ENCODE measurements at regions not wholly inside any gene's neighbourhood (a gene's known extent, or its start where the extent isn't known, plus 50 kb on each side); places are given as distances from the start of the nearest gene placed in this dataset.
"Not testable (repeated sequence)": the region's sequence is repeated elsewhere in the genome, so short reads cannot be mapped to it uniquely, and the experiment has no call there.

DNA sequence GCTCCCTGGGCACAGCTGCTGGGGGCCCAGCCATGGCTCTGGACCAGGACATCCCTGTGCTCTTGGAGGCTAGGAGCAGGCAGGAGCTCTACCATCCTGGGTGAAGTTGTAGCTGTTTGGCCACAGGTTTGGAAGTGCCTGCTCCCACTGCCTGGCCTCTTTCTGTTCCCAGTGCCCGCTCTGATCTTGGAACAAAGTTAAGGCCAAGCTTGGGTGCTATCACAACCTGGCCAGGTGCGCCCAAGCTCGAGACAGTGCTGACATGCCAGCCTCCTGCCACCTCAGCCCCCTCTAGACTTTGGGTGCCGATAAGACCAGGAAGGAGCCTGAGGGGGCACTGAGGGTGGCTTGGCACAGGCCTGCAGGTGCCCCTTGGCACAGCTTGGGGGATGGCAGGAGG lies 686.1 kb upstream of the AADAT start:
- no peak for DNase-seq

DNA sequence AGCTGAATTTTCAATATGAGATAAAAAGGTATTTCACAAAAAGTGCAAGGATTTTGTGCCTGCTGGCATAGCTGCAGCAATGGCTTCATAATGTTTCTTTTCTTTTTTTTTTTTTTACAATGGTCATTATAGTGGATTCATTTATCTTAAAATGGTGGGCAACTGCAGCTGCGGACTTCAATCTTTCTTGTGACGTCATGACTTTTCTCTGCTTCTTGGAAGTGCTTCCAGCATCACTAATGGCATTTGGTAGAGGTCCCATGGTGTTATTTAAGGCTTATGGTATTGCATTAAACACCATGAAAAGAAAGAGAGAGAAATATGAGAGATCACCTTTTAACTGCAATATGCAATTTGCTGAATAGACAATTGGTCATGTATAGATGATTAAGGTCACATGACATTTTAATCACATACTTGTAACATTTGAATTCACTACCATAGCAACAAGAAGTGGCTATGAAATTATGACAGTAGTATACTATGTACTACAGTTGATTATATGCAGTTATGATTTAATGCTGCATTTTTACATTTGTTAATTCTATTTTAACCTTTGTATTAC lies 684.0 kb upstream of the AADAT start:
- no peak for DNase-seq

DNA sequence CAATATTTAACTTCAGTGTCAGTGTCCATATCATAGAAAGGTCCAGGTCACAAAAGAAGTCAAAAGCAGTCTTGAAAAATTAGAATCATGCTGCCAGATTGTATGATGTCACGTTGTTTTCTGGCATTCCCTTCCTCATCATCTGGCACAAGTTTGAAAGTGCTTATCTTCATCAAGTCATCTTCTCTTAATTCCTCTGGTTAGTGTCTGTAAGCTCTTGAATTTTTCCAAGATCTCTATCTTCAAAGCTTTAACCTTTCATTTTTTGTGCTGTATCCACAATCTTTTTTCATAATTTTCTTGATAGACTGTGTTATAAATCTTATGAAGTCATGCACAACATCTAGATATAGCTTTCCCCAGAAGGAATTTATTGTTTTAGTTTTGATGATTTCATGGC lies 682.7 kb upstream of the AADAT start:
- DNase-seq, result no peak

DNA sequence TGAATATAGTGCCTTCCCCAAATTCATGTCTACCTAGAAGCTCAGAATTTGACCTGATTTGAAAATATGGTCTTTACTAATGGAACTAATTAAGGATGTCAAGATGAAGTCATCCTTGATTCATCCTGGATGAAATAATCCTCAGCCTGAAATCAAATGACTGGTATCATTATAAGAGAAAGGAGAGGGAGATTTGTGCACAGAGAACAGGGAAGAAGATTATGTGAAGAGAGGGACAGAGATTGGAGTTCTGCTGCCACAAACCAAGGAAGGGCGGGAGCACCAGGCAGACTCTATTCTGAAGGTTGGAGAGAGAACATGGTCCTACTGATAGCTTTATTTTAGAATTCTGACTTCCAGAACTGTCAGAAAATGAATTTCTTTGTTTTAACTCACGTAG lies 680.9 kb upstream of the AADAT start:
- DNase-seq, result no peak

DNA sequence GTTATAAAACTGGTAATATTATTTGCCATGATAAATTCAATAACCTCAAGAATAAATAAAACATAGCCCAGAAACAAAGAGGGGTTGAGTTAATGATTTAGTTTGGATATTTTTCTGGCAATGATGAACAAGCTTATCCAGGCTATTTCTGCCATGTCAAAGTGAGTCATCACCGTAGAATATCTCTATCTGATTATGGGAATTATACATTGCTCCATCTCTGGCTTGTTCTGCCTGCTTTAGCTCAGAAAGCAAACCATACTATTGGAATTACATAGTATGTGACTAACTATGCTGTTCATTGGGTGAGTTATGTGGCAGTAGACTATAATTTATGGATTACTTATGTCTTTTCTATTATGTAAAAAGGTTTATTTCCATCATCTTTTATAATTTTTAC lies 680.1 kb upstream of the AADAT start:
- no peak for DNase-seq

DNA sequence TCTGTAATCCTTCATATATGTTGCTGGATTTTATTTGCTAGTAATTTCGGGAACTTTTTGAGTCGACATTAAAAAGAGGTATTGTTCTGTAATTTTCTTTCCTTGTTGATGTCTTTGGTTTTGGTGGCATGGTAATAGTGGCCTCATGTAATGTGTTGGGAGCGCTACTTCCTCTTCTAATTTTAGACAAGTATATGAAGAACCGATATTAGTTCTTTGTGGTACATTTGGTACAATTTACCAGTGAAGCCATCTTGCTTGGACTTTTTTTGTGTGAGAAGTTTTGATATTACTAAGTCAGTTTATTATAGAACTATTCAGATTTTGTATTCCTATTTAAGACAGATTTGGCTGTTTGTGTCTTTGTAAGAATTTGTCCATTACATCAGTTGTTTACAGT lies 669.2 kb upstream of the AADAT start:
- no peak for DNase-seq

DNA sequence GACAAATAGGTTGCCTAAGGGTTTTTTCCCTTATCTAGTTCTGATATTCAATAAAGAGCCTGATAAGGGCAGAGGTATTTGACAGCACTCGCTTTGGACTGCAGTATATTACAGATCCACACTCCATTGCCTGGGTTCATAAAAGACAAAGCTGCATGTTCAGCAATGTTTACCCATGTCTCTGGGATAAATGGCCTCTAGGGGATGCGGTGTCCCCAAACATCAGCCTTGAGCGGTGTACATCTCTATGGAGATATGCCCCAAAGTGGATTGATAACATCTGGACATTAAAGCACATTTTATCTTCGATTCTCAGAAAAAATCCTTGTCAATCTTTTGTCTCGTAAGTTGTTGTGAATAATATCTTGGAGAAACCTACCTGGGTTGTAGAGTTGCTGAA lies 660.8 kb upstream of the AADAT start:
- DNase-seq, result no peak

DNA sequence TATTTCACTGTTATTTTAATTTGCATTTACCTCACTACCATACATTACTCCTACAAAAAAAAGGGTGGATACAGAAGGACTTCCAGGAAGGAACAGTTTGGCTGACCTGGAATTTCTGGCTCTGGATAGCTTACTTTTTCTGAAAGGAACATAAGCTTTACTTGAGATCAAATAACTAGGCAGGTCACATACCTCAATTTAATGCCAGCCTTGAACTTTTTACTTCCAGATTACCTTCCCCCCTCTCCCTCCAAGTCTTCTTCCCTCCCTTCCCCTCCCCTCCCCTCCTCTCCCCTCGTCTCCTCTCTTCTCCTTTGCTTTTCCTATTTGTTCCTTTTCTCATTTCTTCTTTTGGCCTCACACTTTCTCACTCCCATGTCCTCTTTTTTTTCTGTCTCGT lies 659.2 kb upstream of the AADAT start:
- no peak for DNase-seq

DNA sequence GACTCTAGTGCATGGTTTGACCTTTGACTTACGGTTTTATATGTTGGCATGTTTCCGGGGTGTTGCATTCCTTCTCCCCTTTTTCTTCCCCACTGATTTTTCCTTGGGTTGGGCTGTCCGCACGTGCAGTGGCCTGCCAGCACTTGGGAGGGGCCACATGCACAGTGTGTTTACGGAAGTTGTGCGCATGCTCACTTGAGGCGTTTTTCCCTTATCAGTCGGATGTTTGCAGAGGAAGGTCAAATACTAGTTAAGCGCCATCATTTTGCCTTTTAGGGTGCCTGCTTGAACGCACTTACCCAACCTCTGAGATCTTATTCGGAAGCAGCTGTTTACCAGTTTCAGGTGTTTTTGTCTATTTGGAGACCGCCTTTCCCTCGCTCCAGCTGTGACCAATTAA lies 653.9 kb upstream of the AADAT start:
- no peak for DNase-seq

DNA sequence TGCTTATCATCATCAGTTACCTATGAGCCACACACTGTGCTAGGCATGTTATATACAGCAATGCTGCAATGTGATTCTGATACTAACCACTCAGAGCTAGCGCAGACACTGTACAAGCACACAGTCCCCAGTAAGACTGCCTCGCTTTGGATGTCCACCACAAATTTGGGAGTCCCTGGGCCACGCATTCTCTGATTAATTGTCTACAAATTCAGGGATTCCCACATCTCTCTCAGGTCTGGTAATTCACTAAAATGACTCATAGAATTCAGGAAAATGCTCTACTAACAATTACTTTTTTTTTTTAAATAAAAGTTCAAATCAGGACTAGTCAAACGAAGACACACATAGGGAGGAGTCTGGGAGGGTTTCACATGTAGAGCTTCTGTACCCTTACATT lies 652.1 kb upstream of the AADAT start:
- DNase-seq, result no peak

DNA sequence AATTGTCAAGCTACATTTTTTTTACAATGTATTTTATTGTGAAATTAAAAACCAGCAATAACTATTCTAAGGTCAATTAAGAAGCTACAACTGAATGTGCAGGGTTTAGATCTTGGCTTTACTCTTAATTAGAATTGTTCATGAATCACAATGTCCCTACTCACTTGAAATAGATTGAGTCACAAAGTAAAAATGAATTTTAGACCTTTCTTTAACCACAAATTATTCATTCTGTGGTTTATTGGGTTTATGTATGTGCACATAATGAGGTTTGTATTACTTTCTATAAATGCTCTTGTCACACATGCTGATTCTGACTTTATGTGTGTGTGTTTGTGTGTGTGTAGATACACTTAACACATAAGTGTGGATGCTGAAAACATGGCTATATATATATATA lies 647.0 kb upstream of the AADAT start:
- no peak for DNase-seq

DNA sequence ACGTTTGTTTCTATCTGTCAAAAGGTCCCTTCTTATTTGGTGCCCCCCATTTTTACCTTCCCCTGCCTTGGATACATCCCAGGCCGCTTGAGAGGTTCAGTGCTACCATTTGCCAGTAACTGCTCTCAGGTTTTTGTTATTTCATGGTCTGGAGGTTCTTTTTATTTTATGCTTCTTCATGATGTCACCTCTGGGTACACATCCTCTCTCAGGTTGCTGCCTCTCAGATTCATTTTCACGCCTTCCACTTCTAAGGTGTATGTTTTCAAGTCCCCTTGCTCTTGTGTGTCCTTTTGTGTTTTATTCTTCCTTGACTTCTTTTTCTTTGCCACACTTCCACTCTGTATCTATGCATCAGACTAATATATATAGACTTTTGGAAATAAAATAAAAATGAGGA lies 640.1 kb upstream of the AADAT start:
- DNase-seq, result no peak

DNA sequence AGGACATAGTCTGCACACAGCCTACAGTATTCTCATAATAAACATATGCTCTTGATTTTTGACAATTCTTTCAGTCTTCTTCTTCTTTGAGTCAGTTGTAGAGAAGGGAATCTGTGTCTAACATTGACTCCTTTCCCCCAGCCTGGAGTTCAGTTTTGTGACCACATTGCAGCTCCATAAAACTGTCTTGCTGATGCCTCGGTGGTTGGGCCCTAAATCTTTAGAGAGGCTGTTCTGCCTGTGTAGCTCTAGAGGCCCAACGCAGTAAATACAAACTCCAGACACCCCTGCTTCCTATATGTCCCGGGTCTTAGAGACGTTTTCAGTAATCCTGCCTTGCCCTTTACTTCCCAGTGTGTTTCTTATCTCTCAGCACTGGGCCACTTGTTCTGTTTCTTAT lies 639.5 kb upstream of the AADAT start:
- no peak for DNase-seq

DNA sequence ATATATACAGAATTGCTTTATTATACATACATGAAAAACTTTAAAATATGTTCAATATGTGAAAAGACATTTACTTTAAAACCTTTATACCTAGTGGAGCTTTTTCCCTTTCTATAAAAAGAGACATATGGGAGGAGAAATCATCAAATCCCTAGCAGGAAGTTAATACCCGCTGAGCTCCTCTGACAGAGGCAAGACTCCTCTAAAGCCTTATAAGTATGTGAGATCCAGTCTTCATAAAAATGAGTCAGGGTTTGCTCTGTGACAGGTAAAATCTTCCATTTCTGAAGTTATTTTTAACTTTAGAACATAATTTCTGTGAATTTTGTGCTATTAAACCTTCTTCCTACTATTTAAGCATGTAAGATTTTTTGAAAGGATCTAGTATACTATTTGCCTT lies 634.4 kb upstream of the AADAT start:
- no peak for DNase-seq

DNA sequence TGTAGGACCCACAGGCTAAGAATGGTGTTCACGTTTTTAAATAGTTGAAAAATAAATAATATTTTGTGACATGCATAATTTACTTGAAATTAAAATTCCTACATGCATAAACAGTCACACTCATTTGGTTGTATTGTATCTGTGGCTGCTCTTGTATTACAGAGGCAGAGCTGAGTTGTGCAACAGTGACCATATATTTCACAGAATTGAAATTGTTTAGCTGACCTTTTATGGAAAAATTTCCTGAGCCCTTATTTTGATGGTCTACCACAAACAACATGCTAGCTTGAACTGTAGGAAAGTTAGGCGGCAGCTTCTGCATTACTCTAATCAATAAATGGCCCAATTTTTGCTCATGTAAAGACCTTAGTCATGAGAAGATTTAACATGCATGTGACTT lies 633.4 kb upstream of the AADAT start:
- no peak for DNase-seq

DNA sequence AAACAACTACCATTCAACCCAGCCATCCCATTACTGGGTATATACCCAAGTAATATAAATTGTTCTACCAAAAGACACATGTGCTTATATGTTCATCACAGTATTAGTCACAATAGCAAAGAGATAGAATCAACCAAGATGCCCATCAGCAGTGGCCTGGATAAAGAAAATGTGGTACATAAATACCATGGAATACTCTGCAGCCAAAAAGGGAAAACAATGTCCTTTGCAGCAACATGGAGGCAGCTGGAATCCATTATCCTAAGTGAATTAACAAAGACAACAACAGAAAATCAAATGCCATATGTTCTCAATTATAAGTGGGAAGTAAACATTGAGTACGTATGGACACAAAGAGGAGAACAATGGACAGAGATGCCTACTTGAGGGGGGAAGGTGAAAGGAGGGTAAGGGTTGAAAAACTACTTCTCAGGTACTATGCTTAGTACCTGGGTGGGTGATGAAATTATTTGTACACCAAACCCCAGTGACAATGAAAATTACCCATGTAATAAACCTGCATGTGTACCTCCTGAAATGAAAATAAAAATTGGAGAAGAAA lies 632.1 kb upstream of the AADAT start:
- no peak for DNase-seq

DNA sequence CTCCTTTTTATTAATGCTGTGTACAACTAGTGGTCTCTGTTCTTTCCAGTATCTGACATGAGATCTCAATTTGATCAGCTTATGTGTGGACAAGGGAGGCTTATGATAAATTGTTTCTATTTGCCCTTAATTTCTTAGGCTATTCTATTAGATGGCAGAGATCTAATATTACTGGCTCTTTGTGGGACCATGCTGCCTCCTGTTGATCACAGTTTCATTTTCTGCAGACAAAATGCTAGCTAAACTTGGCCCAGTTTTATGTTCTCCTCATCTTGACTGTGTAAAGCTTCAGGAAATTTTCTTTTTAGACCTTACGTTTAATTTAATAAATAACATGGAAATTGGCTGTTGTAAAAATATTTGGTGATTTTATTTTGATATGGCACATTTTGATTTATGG lies 627.1 kb upstream of the AADAT start:
- DNase-seq, result no peak

DNA sequence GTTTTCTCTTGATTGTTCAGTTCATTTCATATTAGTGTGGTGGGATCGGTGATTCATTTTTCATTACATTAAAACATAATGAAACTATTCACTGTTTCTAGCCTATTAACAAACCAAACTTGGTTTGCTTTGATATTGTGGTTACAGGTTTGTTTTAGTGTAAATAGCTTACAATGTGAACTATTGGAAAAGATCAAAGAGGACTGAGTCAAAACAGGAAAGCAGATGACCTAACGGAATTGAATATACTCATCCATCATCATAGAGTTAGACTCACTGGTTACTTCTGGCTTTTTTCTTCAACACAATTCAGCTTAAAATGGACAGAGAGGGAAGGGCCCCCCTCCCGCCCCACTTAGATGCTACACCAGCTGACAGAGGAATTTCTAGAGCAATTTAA lies 616.2 kb upstream of the AADAT start:
- DNase-seq, result no peak

DNA sequence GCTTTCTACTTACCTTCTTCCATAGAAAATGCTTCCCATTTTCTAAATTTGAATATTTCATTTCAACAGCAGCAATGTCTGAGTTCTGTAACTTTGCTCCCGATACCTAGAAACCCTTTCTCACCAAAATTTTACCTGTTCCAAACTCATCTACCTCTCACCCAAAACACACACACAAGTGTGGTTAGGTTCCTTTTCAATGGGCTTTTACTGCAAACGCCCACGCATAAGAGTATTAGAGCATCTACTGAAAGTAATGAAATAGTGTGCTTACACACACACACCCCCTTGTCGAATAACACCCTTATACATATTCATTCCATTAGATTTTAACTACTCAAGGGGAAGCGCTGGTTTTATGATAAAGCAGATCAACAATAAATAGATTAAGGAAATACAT lies 610.3 kb upstream of the AADAT start:
- no peak for DNase-seq

DNA sequence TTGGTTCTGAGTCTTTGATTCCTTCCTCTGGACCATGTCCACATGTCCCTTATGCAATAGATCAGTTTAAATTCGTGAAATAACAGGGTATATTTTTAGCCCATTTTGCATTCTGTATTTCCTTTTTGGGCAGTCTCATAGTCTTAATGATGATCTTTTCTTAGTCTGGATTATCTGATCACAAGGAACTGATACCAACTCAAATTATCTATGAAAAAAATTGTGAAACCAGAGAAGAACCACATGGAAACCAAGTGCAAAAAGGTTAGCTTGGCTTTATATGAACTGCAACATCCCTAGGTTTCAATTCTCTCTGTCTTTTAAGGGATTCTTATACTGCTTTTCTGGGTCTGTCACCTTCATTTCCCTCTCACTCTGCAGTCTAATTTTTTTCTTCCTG lies 608.6 kb upstream of the AADAT start:
- no peak for DNase-seq

DNA sequence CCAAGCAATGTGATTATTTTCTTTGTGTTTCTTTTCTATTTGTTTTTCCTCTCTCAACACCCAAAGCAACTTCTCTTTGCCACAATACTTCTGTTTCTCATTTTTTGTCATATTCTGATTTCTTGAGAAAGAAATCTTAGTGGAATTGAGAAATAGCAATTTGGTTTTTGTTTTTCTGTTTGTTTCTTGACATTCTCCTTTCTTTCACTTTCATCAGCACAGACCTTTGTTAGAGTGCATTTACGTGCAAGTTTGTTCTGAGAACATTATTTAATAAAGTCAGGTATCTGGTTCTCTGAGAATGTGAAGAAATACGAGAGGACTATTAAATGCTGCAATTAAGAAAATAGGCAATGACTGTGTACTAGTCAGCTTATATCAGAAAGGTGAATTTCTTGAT lies 608.1 kb upstream of the AADAT start:
- no peak for DNase-seq

DNA sequence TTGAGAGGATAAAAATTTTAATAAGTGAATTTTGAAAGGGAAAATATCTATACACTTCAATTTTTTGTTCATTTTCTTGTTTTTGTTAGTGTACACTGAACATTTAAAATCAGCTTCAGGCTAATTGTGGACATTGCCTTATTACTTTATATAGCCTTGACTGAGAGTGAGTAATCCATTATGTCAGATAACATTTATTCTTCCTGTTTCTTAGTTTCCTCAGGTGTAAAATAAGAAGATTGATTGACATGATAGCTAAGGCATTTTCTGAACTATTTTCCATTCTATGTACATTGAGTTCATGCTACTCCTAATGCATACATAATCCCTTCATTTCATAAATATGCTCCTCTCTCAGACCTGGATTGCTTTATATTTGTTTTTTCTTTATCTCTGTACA lies 607.3 kb upstream of the AADAT start:
- no peak for DNase-seq

DNA sequence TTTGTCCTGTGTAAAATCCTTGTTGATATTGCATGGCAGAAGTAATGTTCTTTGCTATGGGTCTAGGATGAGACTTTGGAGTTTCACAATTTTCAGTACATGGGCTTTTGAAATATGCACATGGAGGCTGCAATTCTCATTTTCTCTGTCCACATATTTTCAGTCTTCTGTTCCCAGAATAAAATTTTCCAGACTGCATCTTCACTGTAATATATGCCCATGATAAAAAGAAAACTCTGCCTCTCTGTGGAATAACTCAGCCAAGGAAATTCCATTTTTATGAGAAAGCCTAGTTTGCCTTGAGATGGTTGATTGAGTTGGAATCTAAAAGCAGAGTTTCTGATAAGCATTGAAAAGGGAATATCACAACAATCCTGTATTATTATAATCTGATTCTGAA lies 601.4 kb upstream of the AADAT start:
- DNase-seq, result no peak

DNA sequence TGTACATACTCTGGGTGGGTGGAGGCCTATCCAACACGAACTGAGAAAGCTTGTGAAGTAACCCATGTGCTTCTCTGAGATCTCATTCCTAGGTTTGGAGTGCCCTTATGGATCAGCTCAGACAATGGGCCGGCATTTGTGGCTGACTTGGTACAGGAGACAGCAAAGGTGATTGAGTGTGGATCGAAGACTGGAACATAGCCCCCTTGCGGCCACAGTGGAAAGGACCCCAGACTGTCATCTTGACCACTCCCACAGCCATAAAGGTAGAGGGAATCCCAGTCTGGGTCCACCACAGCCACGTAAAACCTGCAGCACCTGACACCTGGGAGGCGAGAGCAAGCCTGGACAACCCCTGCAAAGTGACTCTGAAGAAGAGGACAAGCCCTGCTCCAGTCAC lies 598.0 kb upstream of the AADAT start:
- DNase-seq, result no peak

DNA sequence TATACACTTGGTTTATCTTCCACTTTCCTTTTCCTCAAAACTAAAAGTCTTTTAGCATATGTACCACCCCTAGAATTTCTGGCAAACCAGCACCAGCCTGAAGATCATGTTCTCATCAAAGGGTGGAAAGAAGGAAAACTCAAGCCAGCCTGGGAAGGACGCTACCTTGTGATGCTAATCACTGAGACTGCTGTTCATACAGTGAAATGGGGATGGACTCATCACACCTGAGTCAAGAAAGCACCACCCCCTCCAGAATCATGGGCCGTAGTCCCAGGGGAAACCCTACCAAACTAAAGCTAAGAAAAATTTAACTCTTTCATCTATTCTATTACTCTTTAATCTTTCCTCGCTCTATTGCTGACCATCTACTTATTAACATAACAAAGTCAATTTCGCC lies 595.9 kb upstream of the AADAT start:
- not testable (repeated sequence) for DNase-seq
